WTC11 (cell line): ENCODE measurements at regions not wholly inside any gene's neighbourhood (a gene's known extent, or its start where the extent isn't known, plus 50 kb on each side); places are given as distances from the start of the nearest gene placed in this dataset.
A peak's percentile ranks its signal among the peaks of the same experiment; 100 is the strongest.

ENCODE experiments used
- ATAC-seq: fragments of 200-7000 bp; cut with Tn5 transposase; 2 replicates; pipeline ENCODE4 v1.10.0; 2021; ENCODE audit warnings: mild to moderate bottlenecking, moderate library complexity
- CTCF ChIA-PET: fragments of 300-600 bp; sonication (Branson Sonifier 250); formaldehyde crosslinking; loops from one replicate; lab custom pipeline; 2021; ENCODE audit warnings: antibody characterized with exemption; lab: Charles Lee
- POLR2A ChIA-PET: fragments of 350-600 bp; sonication (Branson Sonifier 250); formaldehyde crosslinking; loops from one replicate; lab custom pipeline; 2021; ENCODE audit warnings: antibody characterized with exemption; lab: Charles Lee
- DNase-seq: peaks from one replicate; pipeline ENCODE4 v3.0.0; 2021; ENCODE audit warnings: low spot score
- H3K27ac Mint-ChIP-seq: 2 replicates; pipeline ENCODE4 v1.8.0; 2021; ENCODE audit warnings: mixed read lengths
- H3K27me3 Mint-ChIP-seq: 2 replicates; pipeline ENCODE4 v1.8.0; 2021; ENCODE audit warnings: low read depth, mild to moderate bottlenecking, moderate library complexity, mixed read lengths
- H3K36me3 Mint-ChIP-seq: 2 replicates; pipeline ENCODE4 v1.8.0; 2021; ENCODE audit warnings: mixed read lengths
- H3K4me1 Mint-ChIP-seq: 2 replicates; pipeline ENCODE4 v1.8.0; 2022; ENCODE audit warnings: mixed read lengths
- H3K4me3 Mint-ChIP-seq: 2 replicates; pipeline ENCODE4 v1.8.0; 2021; ENCODE audit warnings: mild to moderate bottlenecking, moderate library complexity, mixed read lengths
- H3K9me3 Mint-ChIP-seq: 2 replicates; pipeline ENCODE4 v1.8.0; 2021; ENCODE audit warnings: mixed read lengths
- ATF2 ChIP-seq: sonication (generic); formaldehyde crosslinking; IDR thresholded peaks from 2 replicates; pipeline ENCODE4 v1.8.1; 2022; ENCODE audit warnings: low read depth, missing genetic modification reagents, borderline replicate concordance
- EMX1 ChIP-seq: fragments of 250-450 bp; sonication (Bioruptor Pico); IDR thresholded peaks from 2 replicates; pipeline ENCODE4 v1.8.0; 2021; ENCODE audit warnings: mild to moderate bottlenecking
- ERG ChIP-seq: fragments of 250-450 bp; sonication (Bioruptor Pico); IDR thresholded peaks from 2 replicates; pipeline ENCODE4 v1.8.0; 2021; ENCODE audit warnings: mild to moderate bottlenecking
- ETV6 ChIP-seq: sonication (generic); formaldehyde crosslinking; IDR thresholded peaks from 2 replicates; pipeline ENCODE4 v1.8.1; 2022; ENCODE audit warnings: mild to moderate bottlenecking, missing genetic modification reagents
- GTF2I ChIP-seq: fragments of 250-450 bp; sonication (Bioruptor Pico); conservative IDR thresholded peaks from 2 replicates; pipeline ENCODE4 v1.4.0; 2021; ENCODE audit warnings: mild to moderate bottlenecking
- HMGA2 ChIP-seq: fragments of 250-450 bp; sonication (Bioruptor Pico); IDR thresholded peaks from 2 replicates; pipeline ENCODE4 v1.4.0; 2021; ENCODE audit warnings: mild to moderate bottlenecking, moderate library complexity
- IRF1 ChIP-seq: sonication (generic); formaldehyde crosslinking; IDR thresholded peaks from 2 replicates; pipeline ENCODE4 v1.8.0; 2023; ENCODE audit warnings: missing genetic modification reagents
- IRF2 ChIP-seq: sonication (generic); formaldehyde crosslinking; IDR thresholded peaks from 2 replicates; pipeline ENCODE4 v1.8.0; 2022; ENCODE audit warnings: low read depth, missing genetic modification reagents, borderline replicate concordance
- NR3C1 ChIP-seq: sonication (generic); formaldehyde crosslinking; conservative IDR thresholded peaks from 2 replicates; pipeline ENCODE4 v1.8.1; 2023; ENCODE audit warnings: low read depth, mild to moderate bottlenecking, missing genetic modification reagents
- PRRX2 ChIP-seq: fragments of 250-450 bp; sonication (Bioruptor Pico); IDR thresholded peaks from 2 replicates; pipeline ENCODE4 v1.8.0; 2021; ENCODE audit warnings: mild to moderate bottlenecking
- RORB ChIP-seq: fragments of 250-450 bp; sonication (Bioruptor Pico); IDR thresholded peaks from 2 replicates; pipeline ENCODE4 v1.9.0; 2021; ENCODE audit warnings: mild to moderate bottlenecking
- STAT6 ChIP-seq: sonication (generic); formaldehyde crosslinking; conservative IDR thresholded peaks from 2 replicates; pipeline ENCODE4 v1.8.1; 2023; ENCODE audit warnings: mild to moderate bottlenecking, low read depth, missing genetic modification reagents, moderate library complexity
- TEAD4 ChIP-seq: sonication (generic); formaldehyde crosslinking; IDR thresholded peaks from 2 replicates; pipeline ENCODE4 v1.8.0; 2022; ENCODE audit warnings: mild to moderate bottlenecking, missing genetic modification reagents
- TP53 ChIP-seq: sonication (generic); formaldehyde crosslinking; IDR thresholded peaks from 2 replicates; pipeline ENCODE4 v1.8.1; 2023; ENCODE audit warnings: mild to moderate bottlenecking, missing genetic modification reagents
- ZNF121 ChIP-seq: sonication (generic); formaldehyde crosslinking; IDR thresholded peaks from 2 replicates; pipeline ENCODE4 v1.8.0; 2023; ENCODE audit warnings: missing genetic modification reagents
- ZNF232 ChIP-seq: sonication (generic); formaldehyde crosslinking; IDR thresholded peaks from 2 replicates; pipeline ENCODE4 v1.8.0; 2022; ENCODE audit warnings: mild to moderate bottlenecking, missing genetic modification reagents
- ZNF317 ChIP-seq: sonication (generic); formaldehyde crosslinking; IDR thresholded peaks from 2 replicates; pipeline ENCODE4 v1.8.1; 2023; ENCODE audit warnings: low read depth, mild to moderate bottlenecking, moderate library complexity, missing genetic modification reagents, borderline replicate concordance
- ZNF512 ChIP-seq: sonication (generic); formaldehyde crosslinking; IDR thresholded peaks from 2 replicates; pipeline ENCODE4 v1.8.1; 2022; ENCODE audit warnings: missing genetic modification reagents, borderline replicate concordance
- ZNF671 ChIP-seq: fragments of 250-450 bp; sonication (Bioruptor Pico); IDR thresholded peaks from 2 replicates; pipeline ENCODE4 v1.8.0; 2021; ENCODE audit warnings: mild to moderate bottlenecking
- TF ChIP-seq, protein P1 (sequence below): fragments of 250-450 bp; sonication (Bioruptor Pico); IDR thresholded peaks from 2 replicates; pipeline ENCODE4 v1.9.0; 2021; ENCODE audit warnings: moderate library complexity, mild to moderate bottlenecking, inconsistent platforms, borderline replicate concordance
- TF ChIP-seq, protein P2 (sequence below): fragments of 200-600 bp; IDR thresholded peaks from 2 replicates; pipeline ENCODE4 v1.8.0; 2022; ENCODE audit warnings: antibody characterized with exemption

DNA sequence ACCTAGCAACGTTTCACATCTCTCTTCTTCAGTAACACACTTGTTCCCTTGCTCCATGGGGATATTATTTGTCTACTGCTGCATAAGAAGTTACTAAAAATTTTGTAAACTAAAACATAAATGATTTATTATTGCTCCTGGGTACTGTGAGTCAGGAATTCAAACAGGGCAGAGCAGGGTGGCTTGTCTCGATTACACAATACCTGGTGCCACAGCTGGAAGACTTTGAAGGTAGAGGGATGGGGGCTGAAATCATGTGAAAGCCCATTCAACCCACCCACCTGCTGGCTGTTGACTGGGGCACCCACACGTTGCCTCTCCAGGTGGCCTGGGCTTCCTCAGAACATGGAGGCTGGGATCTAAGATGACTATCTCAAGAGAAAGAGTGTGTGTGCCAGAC is 213.2 kb downstream of the ESM1 start (continued):
- TF ChIP-seq ATF2 (CRISPR knock-in tag) (no peak), ZNF121 (CRISPR knock-in tag) (no peak), IRF2 (CRISPR knock-in tag) (no peak), PRRX2 (CRISPR knock-in tag) (no peak), EMX1 (CRISPR knock-in tag) (no peak), STAT6 (CRISPR knock-in tag) (no peak), RORB (no peak)
- TF ChIP-seq, protein P1, sequence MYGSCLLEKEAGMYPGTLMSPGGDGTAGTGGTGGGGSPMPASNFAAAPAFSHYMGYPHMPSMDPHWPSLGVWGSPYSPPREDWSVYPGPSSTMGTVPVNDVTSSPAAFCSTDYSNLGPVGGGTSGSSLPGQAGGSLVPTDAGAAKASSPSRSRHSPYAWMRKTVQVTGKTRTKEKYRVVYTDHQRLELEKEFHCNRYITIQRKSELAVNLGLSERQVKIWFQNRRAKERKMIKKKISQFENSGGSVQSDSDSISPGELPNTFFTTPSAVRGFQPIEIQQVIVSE, result no peak

- POLR2A ChIA-PET, result no interaction called here
- ATAC-seq (no peak), DNase-seq (no peak)
- CTCF ChIA-PET, result interaction anchor here (2.8 kb wide), 1 partner anchor 253 kb away, joined by 14 read pairs; the partner anchor contains the start of gene SNX18
- no peaks in the 10 kb centered on the region for H3K36me3 Mint-ChIP-seq
- H3K4me1 Mint-ChIP-seq, result peaks cover 5% of the 10 kb centered on the region; the same call in 1 of the 2 replicates
- H3K27ac Mint-ChIP-seq, result no peak overlapping the region
- peaks cover 4% of the 10 kb centered on the region; the same call in 1 of the 2 replicates for H3K9me3 Mint-ChIP-seq
- TF ChIP-seq, protein P2, sequence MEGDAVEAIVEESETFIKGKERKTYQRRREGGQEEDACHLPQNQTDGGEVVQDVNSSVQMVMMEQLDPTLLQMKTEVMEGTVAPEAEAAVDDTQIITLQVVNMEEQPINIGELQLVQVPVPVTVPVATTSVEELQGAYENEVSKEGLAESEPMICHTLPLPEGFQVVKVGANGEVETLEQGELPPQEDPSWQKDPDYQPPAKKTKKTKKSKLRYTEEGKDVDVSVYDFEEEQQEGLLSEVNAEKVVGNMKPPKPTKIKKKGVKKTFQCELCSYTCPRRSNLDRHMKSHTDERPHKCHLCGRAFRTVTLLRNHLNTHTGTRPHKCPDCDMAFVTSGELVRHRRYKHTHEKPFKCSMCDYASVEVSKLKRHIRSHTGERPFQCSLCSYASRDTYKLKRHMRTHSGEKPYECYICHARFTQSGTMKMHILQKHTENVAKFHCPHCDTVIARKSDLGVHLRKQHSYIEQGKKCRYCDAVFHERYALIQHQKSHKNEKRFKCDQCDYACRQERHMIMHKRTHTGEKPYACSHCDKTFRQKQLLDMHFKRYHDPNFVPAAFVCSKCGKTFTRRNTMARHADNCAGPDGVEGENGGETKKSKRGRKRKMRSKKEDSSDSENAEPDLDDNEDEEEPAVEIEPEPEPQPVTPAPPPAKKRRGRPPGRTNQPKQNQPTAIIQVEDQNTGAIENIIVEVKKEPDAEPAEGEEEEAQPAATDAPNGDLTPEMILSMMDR, result no peak
- no peak overlapping the region for H3K4me3 Mint-ChIP-seq
- H3K27me3 Mint-ChIP-seq, result no peaks in the 10 kb centered on the region
These were observed 215.6 kb downstream of the ESM1 start for GRCh38 chr5:54769746-54770145.

- DNase-seq, result no peak
- POLR2A ChIA-PET, result no interaction called here
These were observed 216.3 kb downstream of the ESM1 start for GRCh38 chr5:54769072-54769471.

GRCh38 chr5:54766748-54767147 is 218.6 kb downstream of the ESM1 start:
- no peak overlapping the region for H3K27ac Mint-ChIP-seq
- no peaks in the 10 kb centered on the region for H3K27me3 Mint-ChIP-seq
- peaks cover 2% of the 10 kb centered on the region; the same call in 1 of the 2 replicates for H3K4me1 Mint-ChIP-seq
- H3K4me3 Mint-ChIP-seq, result no peak overlapping the region
- ChIA-PET CTCF (no interaction called here), POLR2A (no interaction called here)
- ATAC-seq, result peak; percentile 28; the same call in 1 of the 2 replicates
- peaks cover 7% of the 10 kb centered on the region for H3K9me3 Mint-ChIP-seq
- no peak for DNase-seq
- no peaks in the 10 kb centered on the region for H3K36me3 Mint-ChIP-seq
- TF ChIP-seq ZNF317 (CRISPR knock-in tag) (no peak), GTF2I (CRISPR knock-in tag) (no peak), ZNF512 (no peak), RORB (no peak), IRF1 (CRISPR knock-in tag) (no peak), ZNF671 (no peak), HMGA2 (CRISPR knock-in tag) (no peak), ERG (CRISPR knock-in tag) (no peak)

More at GRCh38 chr5:54769072-54769471, 216.3 kb downstream of the ESM1 start:
- peak; percentile 86 for ATAC-seq
- H3K36me3 Mint-ChIP-seq, result no peaks in the 10 kb centered on the region
- CTCF ChIA-PET, result interaction anchor here (1.0 to 2.8 kb wide), 2 partner anchors 76 to 252 kb away, joined by 3 to 14 read pairs; partner anchors contain the start of gene SNX18
- no peak overlapping the region for H3K27ac Mint-ChIP-seq
- H3K9me3 Mint-ChIP-seq, result peaks cover 4% of the 10 kb centered on the region; the same call in 1 of the 2 replicates
- peaks cover 2% of the 10 kb centered on the region; the same call in 1 of the 2 replicates for H3K4me1 Mint-ChIP-seq
- H3K27me3 Mint-ChIP-seq, result no peaks in the 10 kb centered on the region
- H3K4me3 Mint-ChIP-seq, result no peak overlapping the region
- TF ChIP-seq TP53 (CRISPR knock-in tag), result no peak
- no peak for TF ChIP-seq NR3C1 (CRISPR knock-in tag)
- no peak for TF ChIP-seq TEAD4 (CRISPR knock-in tag)
- no peak for TF ChIP-seq ZNF121 (CRISPR knock-in tag)
- TF ChIP-seq ETV6 (CRISPR knock-in tag), result no peak
- no peak for TF ChIP-seq ZNF232 (CRISPR knock-in tag)
- TF ChIP-seq IRF1 (CRISPR knock-in tag), result no peak
- TF ChIP-seq GTF2I (CRISPR knock-in tag), result no peak
- TF ChIP-seq, all 79 proteins: peak for 0
